ENCODE measurements at regions not wholly inside any gene's neighbourhood (a gene's known extent, or its start where the extent isn't known, plus 50 kb on each side); places are given as distances from the start of the nearest gene placed in this dataset.

GRCh38 chr2:185202945-185203528 lies 535.6 kb upstream of the FSIP2 start:
- intact Hi-C loops (cut with DNase I; ENCODE audit: low total_unique reads), result no loop called here
- H3K36me3 ChIP-seq, result no peaks in the 10 kb centered on the region
- no peak for TF ChIP-seq CTCF (IDR thresholded peaks at IDR 0.05)
- DNase-seq, result no peak
- H3K4me3 ChIP-seq, result no peak overlapping the region
- no peaks in the 10 kb centered on the region for H3K9me3 ChIP-seq
- H3K27me3 ChIP-seq, result no peaks in the 10 kb centered on the region
- no peak overlapping the region for H3K27ac ChIP-seq
- H3K4me1 ChIP-seq, result no peaks in the 10 kb centered on the region

- intact Hi-C loops (cut with DNase I; ENCODE audit: low total_unique reads), result no loop called here
- Histone ChIP-seq H3K4me3 (no peak overlapping the region), H3K27ac (no peak overlapping the region), H3K36me3 (no peaks in the 10 kb centered on the region), H3K27me3 (no peaks in the 10 kb centered on the region), H3K4me1 (no peaks in the 10 kb centered on the region), H3K9me3 (no peaks in the 10 kb centered on the region)
- no peak for TF ChIP-seq CTCF (IDR thresholded peaks at IDR 0.05)
- DNase-seq, result no peak
Observed at GRCh38 chr2:185208261-185208660, 530.3 kb upstream of the FSIP2 start.

- Histone ChIP-seq H3K4me3 (no peak overlapping the region), H3K36me3 (no peaks in the 10 kb centered on the region), H3K9me3 (no peaks in the 10 kb centered on the region), H3K27ac (no peak overlapping the region), H3K27me3 (no peaks in the 10 kb centered on the region), H3K4me1 (no peaks in the 10 kb centered on the region)
- TF ChIP-seq CTCF (IDR thresholded peaks at IDR 0.05), result no peak
- no peak for DNase-seq
- intact Hi-C loops (cut with DNase I; ENCODE audit: low total_unique reads), result no loop called here
Observed at GRCh38 chr2:185215497-185215896, 523.1 kb upstream of the FSIP2 start.

- intact Hi-C loops (cut with DNase I; ENCODE audit: low total_unique reads), result no loop called here
- Histone ChIP-seq H3K27ac (no peak overlapping the region), H3K9me3 (no peaks in the 10 kb centered on the region), H3K36me3 (no peaks in the 10 kb centered on the region), H3K4me3 (no peak overlapping the region), H3K4me1 (no peaks in the 10 kb centered on the region), H3K27me3 (no peaks in the 10 kb centered on the region)
- no peak for TF ChIP-seq CTCF (IDR thresholded peaks at IDR 0.05)
- DNase-seq, result no peak
Observed at GRCh38 chr2:185219981-185220380, 518.6 kb upstream of the FSIP2 start.

- no peak overlapping the region for H3K27ac ChIP-seq
- H3K36me3 ChIP-seq, result no peaks in the 10 kb centered on the region
- no peaks in the 10 kb centered on the region for H3K27me3 ChIP-seq
- no peaks in the 10 kb centered on the region for H3K4me1 ChIP-seq
- no peaks in the 10 kb centered on the region for H3K9me3 ChIP-seq
- TF ChIP-seq CTCF (IDR thresholded peaks at IDR 0.05), result no peak
- intact Hi-C loops (cut with DNase I; ENCODE audit: low total_unique reads), result no loop called here
- DNase-seq, result no peak
- no peak overlapping the region for H3K4me3 ChIP-seq
Observed at GRCh38 chr2:185222311-185222710, 516.3 kb upstream of the FSIP2 start.

GRCh38 chr2:185227391-185227790 lies 511.2 kb upstream of the FSIP2 start:
- Histone ChIP-seq H3K36me3 (no peaks in the 10 kb centered on the region), H3K27ac (no peak overlapping the region), H3K9me3 (no peaks in the 10 kb centered on the region), H3K4me1 (no peaks in the 10 kb centered on the region), H3K27me3 (no peaks in the 10 kb centered on the region), H3K4me3 (no peak overlapping the region)
- no peak for TF ChIP-seq CTCF (IDR thresholded peaks at IDR 0.05)
- DNase-seq, result no peak
- intact Hi-C loops (cut with DNase I; ENCODE audit: low total_unique reads), result no loop called here
